Adrenal gland (tissue), 9 donors: ENCODE measurements at regions not wholly inside any gene's neighbourhood (a gene's known extent, or its start where the extent isn't known, plus 50 kb on each side); places are given as distances from the start of the nearest gene placed in this dataset.
"Not testable (repeated sequence)": the region's sequence is repeated elsewhere in the genome, so short reads cannot be mapped to it uniquely, and the experiment has no call there.

Experiments
- DNase-seq, 7 donors: peaks; one replicate each; pipeline ENCODE4 v3.0.0-alpha.2; 2019 to 2020
- H3K27ac ChIP-seq, 5 donors: fragments of 200-600 bp; sonication (generic) in 4 of 5; 1 replicate in 3 of 5; 2 replicates in 2 of 5; pipeline versions ENCODE4 v1.5.1 to v1.8.0; 2016 to 2020; ENCODE audit warnings: mild to moderate bottlenecking in 1 of 5
- H3K27me3 ChIP-seq: fragments of 200-600 bp; 2 replicates; pipeline ENCODE4 v1.8.0; 2021
- H3K36me3 ChIP-seq, 2 donors: fragments of 200-600 bp; replicated peaks in 1 of 2; 1 replicate in 1 of 2; 2 replicates in 1 of 2; pipeline versions ENCODE4 v1.5.1 to v1.8.0; 2018 to 2022
- H3K4me1 ChIP-seq, 2 donors: fragments of 200-600 bp; replicated peaks in 1 of 2; 1 replicate in 1 of 2; 2 replicates in 1 of 2; pipeline versions ENCODE4 v1.5.1 to v1.8.0; 2018 to 2021
- H3K4me3 ChIP-seq, 4 donors: fragments of 200-600 bp; sonication (generic) in 3 of 4; one replicate each; pipeline ENCODE4 v1.5.1; 2016 to 2018
- H3K9me3 ChIP-seq, 3 donors: fragments of 200-600 bp; sonication (generic) in 1 of 3; replicated peaks in 1 of 3; 1 replicate in 2 of 3; 2 replicates in 1 of 3; pipeline versions ENCODE4 v1.5.1 to v1.8.0; 2016 to 2021
- CTCF ChIP-seq, 6 experiments: fragments of 450-650 bp in 4 of 6; fragments of 200-600 bp in 2 of 6; sonication (generic) in 1 of 6; IDR thresholded peaks; 1 replicate in 5 of 6; 2 replicates in 1 of 6; pipeline versions ENCODE4 v1.5.1 to v1.8.0; 2016 to 2021; ENCODE audit warnings: antibody characterized with exemption in 6 of 6, mild to moderate bottlenecking in 2 of 6, moderate library complexity in 1 of 6
- POLR2A ChIP-seq, 2 donors: fragments of 450-650 bp; IDR thresholded peaks; one replicate each; pipeline ENCODE4 v1.6.1; 2017; ENCODE audit warnings: antibody characterized with exemption in 2 of 2, mild to moderate bottlenecking in 2 of 2, moderate library complexity in 1 of 2
- WGBS, 4 donors: extraction: QIAGEN DNeasy Blood & Tissue Kit in 2 of 4; methylation state at CpG; one replicate each; pipeline versions ENCODE4 v1.1.5 to v1.1.7; 2013 to 2017; 5-methylcytosine and 5-hydroxymethylcytosine counted together
- intact Hi-C, 2 donors: fragments of 100-400 bp; cut with DNase I; formaldehyde crosslinking; loops; one replicate each; pipeline versions ENCODE4 v1.14.1 to v1.15.0; 2022 to 2023
- donor health status: healthy with polysubstance abuse.
- donor health status: Bipolar disorder and iron deficiency.
- donor health status: DM: yes; HTN: yes; CAD: no.
- donor health status: DM: no; HTN: no; CAD: no.
- donor health status: DM: no; HTN: no; CAD: no.

- 54 to 64% (median 59%) methylated on average over 3 of the region's 3 CpGs for WGBS, 4 donors
- H3K27me3 ChIP-seq, result no peaks in the 10 kb centered on the region
- no peaks in the 10 kb centered on the region for H3K36me3 ChIP-seq
- intact Hi-C loops, result no loop called here
- TF ChIP-seq CTCF (IDR thresholded peaks at IDR 0.05), result no peak
- TF ChIP-seq POLR2A (IDR thresholded peaks at IDR 0.05), result no peak
- no peaks in the 10 kb centered on the region for H3K9me3 ChIP-seq
- no peaks in the 10 kb centered on the region for H3K4me1 ChIP-seq
- H3K27ac ChIP-seq, result no peak overlapping the region
- no peak overlapping the region for H3K4me3 ChIP-seq
- DNase-seq, result no peak
These were observed 276.2 kb upstream of the HNRNPA3 start for GRCh38 chr2:176936410-176936809.

GRCh38 chr2:176944998-176945397, 267.6 kb upstream of the HNRNPA3 start:
- no peak overlapping the region for H3K27ac ChIP-seq
- H3K4me3 ChIP-seq, result no peak overlapping the region
- no peaks in the 10 kb centered on the region for H3K36me3 ChIP-seq
- WGBS, 4 donors, result 90 to 98% (median 94%) methylated on average over 3 of the region's 3 CpGs
- no peaks in the 10 kb centered on the region for H3K4me1 ChIP-seq
- intact Hi-C loops, result no loop called here
- no peak for TF ChIP-seq CTCF (IDR thresholded peaks at IDR 0.05)
- TF ChIP-seq POLR2A (IDR thresholded peaks at IDR 0.05), result no peak
- no peaks in the 10 kb centered on the region for H3K9me3 ChIP-seq
- H3K27me3 ChIP-seq, result no peaks in the 10 kb centered on the region
- DNase-seq, result no peak

GRCh38 chr2:176947754-176948153, 264.8 kb upstream of the HNRNPA3 start:
- no peaks in the 10 kb centered on the region for H3K4me1 ChIP-seq
- intact Hi-C loops, result no loop called here
- H3K4me3 ChIP-seq, result no peak overlapping the region
- no peaks in the 10 kb centered on the region for H3K9me3 ChIP-seq
- H3K36me3 ChIP-seq, result no peaks in the 10 kb centered on the region
- WGBS, 4 donors, result 88 to 100% (median 92%) methylated on average over 1 of the region's 1 CpG
- TF ChIP-seq CTCF (IDR thresholded peaks at IDR 0.05), result no peak
- no peak for TF ChIP-seq POLR2A (IDR thresholded peaks at IDR 0.05)
- H3K27ac ChIP-seq, result no peak overlapping the region
- no peak for DNase-seq
- no peaks in the 10 kb centered on the region for H3K27me3 ChIP-seq

GRCh38 chr2:176951218-176951617, 261.4 kb upstream of the HNRNPA3 start:
- H3K4me1 ChIP-seq, intact Hi-C loops, H3K27ac ChIP-seq, H3K4me3 ChIP-seq, H3K27me3 ChIP-seq, H3K9me3 ChIP-seq, H3K36me3 ChIP-seq, DNase-seq: not testable (repeated sequence)
- 89 to 98% (median 96%) methylated on average over 3 of the region's 3 CpGs for WGBS, 4 donors

GRCh38 chr2:176956791-176957190, 255.8 kb upstream of the HNRNPA3 start:
- H3K27ac ChIP-seq, result no peak overlapping the region
- H3K4me3 ChIP-seq, result no peak overlapping the region
- intact Hi-C loops, result no loop called here
- H3K9me3 ChIP-seq, result no peaks in the 10 kb centered on the region
- no peaks in the 10 kb centered on the region for H3K27me3 ChIP-seq
- TF ChIP-seq CTCF (IDR thresholded peaks at IDR 0.05) (no peak), POLR2A (IDR thresholded peaks at IDR 0.05) (no peak)
- DNase-seq, result no peak
- no peaks in the 10 kb centered on the region for H3K36me3 ChIP-seq
- no peaks in the 10 kb centered on the region for H3K4me1 ChIP-seq
- 35 to 53% (median 48%) methylated on average over 2 of the region's 2 CpGs for WGBS, 4 donors
